ENCODE measurements at regions not wholly inside any gene's neighbourhood (a gene's known extent, or its start where the extent isn't known, plus 50 kb on each side); places are given as distances from the start of the nearest gene placed in this dataset.

DNA sequence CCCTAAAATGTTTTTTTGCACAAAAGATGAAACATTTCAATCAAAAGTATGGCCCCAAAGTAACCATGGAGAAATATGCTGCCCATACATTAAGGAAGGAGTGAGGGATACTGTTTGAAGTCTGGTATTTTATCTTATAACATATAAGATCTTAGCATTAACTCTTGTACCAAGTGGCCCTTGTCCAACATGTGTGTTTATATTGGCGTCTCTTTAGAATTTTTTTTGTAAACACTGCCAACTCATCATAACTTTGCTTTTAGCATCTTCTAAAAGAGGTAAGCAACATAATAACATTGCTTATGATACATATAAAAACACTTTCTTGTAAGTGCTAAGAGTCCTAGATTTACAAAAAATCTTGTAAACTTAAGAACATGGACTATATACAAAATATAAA lies 419.7 kb downstream of the ADAMTS20 start:
- TF ChIP-seq, protein P1, sequence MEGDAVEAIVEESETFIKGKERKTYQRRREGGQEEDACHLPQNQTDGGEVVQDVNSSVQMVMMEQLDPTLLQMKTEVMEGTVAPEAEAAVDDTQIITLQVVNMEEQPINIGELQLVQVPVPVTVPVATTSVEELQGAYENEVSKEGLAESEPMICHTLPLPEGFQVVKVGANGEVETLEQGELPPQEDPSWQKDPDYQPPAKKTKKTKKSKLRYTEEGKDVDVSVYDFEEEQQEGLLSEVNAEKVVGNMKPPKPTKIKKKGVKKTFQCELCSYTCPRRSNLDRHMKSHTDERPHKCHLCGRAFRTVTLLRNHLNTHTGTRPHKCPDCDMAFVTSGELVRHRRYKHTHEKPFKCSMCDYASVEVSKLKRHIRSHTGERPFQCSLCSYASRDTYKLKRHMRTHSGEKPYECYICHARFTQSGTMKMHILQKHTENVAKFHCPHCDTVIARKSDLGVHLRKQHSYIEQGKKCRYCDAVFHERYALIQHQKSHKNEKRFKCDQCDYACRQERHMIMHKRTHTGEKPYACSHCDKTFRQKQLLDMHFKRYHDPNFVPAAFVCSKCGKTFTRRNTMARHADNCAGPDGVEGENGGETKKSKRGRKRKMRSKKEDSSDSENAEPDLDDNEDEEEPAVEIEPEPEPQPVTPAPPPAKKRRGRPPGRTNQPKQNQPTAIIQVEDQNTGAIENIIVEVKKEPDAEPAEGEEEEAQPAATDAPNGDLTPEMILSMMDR (optimal IDR thresholded peaks at IDR 0.05 in 1 of 3, IDR thresholded peaks at IDR 0.05 in 1 of 3, conservative IDR thresholded peaks at IDR 0.05 in 1 of 3; ENCODE audit: extremely low read depth in 1 of 3, insufficient read depth in 2 of 3, low read length in 3 of 3) = no peak
- TF ChIP-seq EZH2 (IDR thresholded peaks at IDR 0.05; ENCODE audit: low read length) = no peak

All from keratinocyte (primary cell).